ENCODE measurements at regions not wholly inside any gene's neighbourhood (a gene's known extent, or its start where the extent isn't known, plus 50 kb on each side); places are given as distances from the start of the nearest gene placed in this dataset.

DNA sequence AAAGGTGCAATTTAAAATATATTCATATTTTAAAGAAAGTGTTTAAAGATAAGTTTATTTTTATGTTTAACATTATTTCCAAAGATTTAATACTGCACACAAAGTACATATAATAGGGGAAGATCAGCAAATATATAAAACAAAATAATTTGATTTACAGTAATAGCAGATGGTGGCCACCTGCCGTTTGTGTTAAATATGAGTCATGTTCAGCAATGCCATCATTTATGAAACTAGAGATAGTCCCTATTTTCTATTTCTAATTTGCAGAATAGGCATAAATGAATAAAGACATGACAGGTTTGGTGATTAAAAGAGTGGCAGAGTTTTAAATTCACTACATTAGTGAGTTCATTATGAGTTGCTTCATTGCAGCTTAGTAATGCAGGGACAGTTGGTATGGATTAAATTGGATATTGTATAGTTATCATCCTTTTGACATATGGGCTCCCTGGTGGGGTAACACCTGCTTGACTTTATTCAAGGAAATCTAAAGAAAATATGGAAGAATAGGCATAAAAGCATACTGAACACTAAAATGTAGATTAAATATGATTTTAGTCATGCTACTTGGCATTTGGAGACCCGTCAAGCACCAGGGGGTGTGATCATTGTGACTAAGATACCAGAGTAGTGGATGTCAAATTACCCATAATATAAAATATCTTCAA lies 78.8 kb upstream of the BANK1 start:
- TF ChIP-seq, protein P1, sequence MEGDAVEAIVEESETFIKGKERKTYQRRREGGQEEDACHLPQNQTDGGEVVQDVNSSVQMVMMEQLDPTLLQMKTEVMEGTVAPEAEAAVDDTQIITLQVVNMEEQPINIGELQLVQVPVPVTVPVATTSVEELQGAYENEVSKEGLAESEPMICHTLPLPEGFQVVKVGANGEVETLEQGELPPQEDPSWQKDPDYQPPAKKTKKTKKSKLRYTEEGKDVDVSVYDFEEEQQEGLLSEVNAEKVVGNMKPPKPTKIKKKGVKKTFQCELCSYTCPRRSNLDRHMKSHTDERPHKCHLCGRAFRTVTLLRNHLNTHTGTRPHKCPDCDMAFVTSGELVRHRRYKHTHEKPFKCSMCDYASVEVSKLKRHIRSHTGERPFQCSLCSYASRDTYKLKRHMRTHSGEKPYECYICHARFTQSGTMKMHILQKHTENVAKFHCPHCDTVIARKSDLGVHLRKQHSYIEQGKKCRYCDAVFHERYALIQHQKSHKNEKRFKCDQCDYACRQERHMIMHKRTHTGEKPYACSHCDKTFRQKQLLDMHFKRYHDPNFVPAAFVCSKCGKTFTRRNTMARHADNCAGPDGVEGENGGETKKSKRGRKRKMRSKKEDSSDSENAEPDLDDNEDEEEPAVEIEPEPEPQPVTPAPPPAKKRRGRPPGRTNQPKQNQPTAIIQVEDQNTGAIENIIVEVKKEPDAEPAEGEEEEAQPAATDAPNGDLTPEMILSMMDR (conservative IDR thresholded peaks at IDR 0.05; ENCODE audit: low read depth, low read length) = no peak
- TF ChIP-seq EZH2 (IDR thresholded peaks at IDR 0.05; ENCODE audit: borderline replicate concordance, low read depth, low read length, poor library complexity, severe bottlenecking) = no peak

All from A673 (cell line).